HepG2 (cell line): ENCODE measurements at regions not wholly inside any gene's neighbourhood (a gene's known extent, or its start where the extent isn't known, plus 50 kb on each side); places are given as distances from the start of the nearest gene placed in this dataset.

Experiments
- ARID5B ChIP-seq: IDR thresholded peaks from 2 replicates; pipeline ENCODE4 v1.4.0; 2020; ENCODE audit warnings: mild to moderate bottlenecking, missing genetic modification reagents
- ATF7 ChIP-seq, 2 experiments: fragments of 450-650 bp in 1 of 2; sonication (generic) in 1 of 2; formaldehyde crosslinking in 1 of 2; IDR thresholded peaks; 2 replicates each; pipeline versions ENCODE4 v1.4.0 to v1.6.1; 2016 to 2020; ENCODE audit warnings: antibody characterized with exemption in 1 of 2, mild to moderate bottlenecking in 1 of 2, missing genetic modification reagents in 1 of 2
- CEBPG ChIP-seq: IDR thresholded peaks from 2 replicates; pipeline ENCODE4 v1.6.1; 2016
- ETV5 ChIP-seq: IDR thresholded peaks from 2 replicates; pipeline ENCODE4 v1.6.1; 2018; ENCODE audit warnings: missing biosample characterization, missing genetic modification reagents, inconsistent platforms, borderline replicate concordance
- FOSL2 ChIP-seq: sonication (generic); formaldehyde crosslinking; IDR thresholded peaks from 2 replicates; pipeline ENCODE4 v1.4.0; 2020; ENCODE audit warnings: missing genetic modification reagents
- GLMP ChIP-seq: sonication (generic); formaldehyde crosslinking; IDR thresholded peaks from 2 replicates; pipeline ENCODE4 v1.9.0; 2021; ENCODE audit warnings: missing genetic modification reagents, mild to moderate bottlenecking, borderline replicate concordance
- MBD4 ChIP-seq: IDR thresholded peaks from 2 replicates; pipeline ENCODE4 v1.6.1; 2012; ENCODE audit warnings: low read length, inconsistent platforms, borderline replicate concordance
- PLRG1 ChIP-seq: fragments of 450-650 bp; conservative IDR thresholded peaks from 2 replicates; pipeline ENCODE4 v1.6.1; 2016
- SALL2 ChIP-seq: sonication (generic); formaldehyde crosslinking; IDR thresholded peaks from 2 replicates; pipeline ENCODE4 v1.8.1; 2023; ENCODE audit warnings: mild to moderate bottlenecking, missing genetic modification reagents, inconsistent platforms
- XBP1 ChIP-seq: sonication (generic); formaldehyde crosslinking; IDR thresholded peaks from 2 replicates; pipeline ENCODE4 v1.5.0; 2020; ENCODE audit warnings: missing genetic modification reagents
- ZFAT ChIP-seq: sonication (generic); formaldehyde crosslinking; conservative IDR thresholded peaks from 2 replicates; pipeline ENCODE4 v1.8.1; 2023; ENCODE audit warnings: missing genetic modification reagents, inconsistent platforms
- ZFP36L1 ChIP-seq: sonication (generic); formaldehyde crosslinking; IDR thresholded peaks from 2 replicates; pipeline ENCODE4 v1.8.0; 2022; ENCODE audit warnings: mild to moderate bottlenecking, missing genetic modification reagents, moderate library complexity
- ZNF256 ChIP-seq: sonication (generic); formaldehyde crosslinking; conservative IDR thresholded peaks from 2 replicates; pipeline ENCODE4 v1.4.0; 2020; ENCODE audit warnings: missing genetic modification reagents
- ZNF333 ChIP-seq: sonication (generic); formaldehyde crosslinking; IDR thresholded peaks from 2 replicates; pipeline ENCODE4 v1.4.0; 2020; ENCODE audit warnings: mild to moderate bottlenecking, missing genetic modification reagents, borderline replicate concordance
- ZNF563 ChIP-seq: sonication (generic); formaldehyde crosslinking; IDR thresholded peaks from 2 replicates; pipeline ENCODE4 v1.8.0; 2022; ENCODE audit warnings: mild to moderate bottlenecking, moderate library complexity, missing genetic modification reagents
- ZNF609 ChIP-seq: sonication (generic); formaldehyde crosslinking; IDR thresholded peaks from 2 replicates; pipeline ENCODE4 v1.4.0; 2020; ENCODE audit warnings: mild to moderate bottlenecking, missing genetic modification reagents, borderline replicate concordance
- ZNF770 ChIP-seq: sonication (generic); formaldehyde crosslinking; IDR thresholded peaks from 2 replicates; pipeline ENCODE4 v1.5.0; 2020; ENCODE audit warnings: mild to moderate bottlenecking, missing genetic modification reagents

- TF ChIP-seq ZFAT (no peak), ZFP36L1 (CRISPR knock-in tag) (no peak), MBD4 (no peak), SALL2 (no peak), FOSL2 (CRISPR knock-in tag) (no peak), ZNF770 (CRISPR knock-in tag) (0 out of 2 replicates have a peak, but pooled peaks have one; percentile 26), ZNF563 (peak; percentile 79; the same call in 1 of the 2 replicates), ETV5 (0 out of 2 replicates have a peak, but pooled peaks have one; percentile 8), XBP1 (CRISPR knock-in tag) (no peak), ATF7 (IDR thresholded peaks at IDR 0.05) (no peak), ATF7 (CRISPR knock-in tag; IDR thresholded peaks at IDR 0.05) (no peak; the same call in 1 of the 2 replicates), ARID5B (CRISPR knock-in tag) (peak; percentile 26; the same call in 1 of the 2 replicates), PLRG1 (no peak), ZNF256 (CRISPR knock-in tag) (no peak), ZNF333 (CRISPR knock-in tag) (0 out of 2 replicates have a peak, but pooled peaks have one; percentile 40), GLMP (CRISPR knock-in tag) (no peak), ZNF609 (CRISPR knock-in tag) (peak; percentile 41; the same call in 1 of the 2 replicates), CEBPG (CRISPR knock-in tag) (peak; percentile 15; the same call in 1 of the 2 replicates)
Observed at GRCh38 chr15:31265090-31265870, 61.4 kb upstream of the KLF13 start (continued).
